Retina (tissue), 1 donor: ENCODE measurements at regions not wholly inside any gene's neighbourhood (a gene's known extent, or its start where the extent isn't known, plus 50 kb on each side); places are given as distances from the start of the nearest gene placed in this dataset.
"Not testable (repeated sequence)": the region's sequence is repeated elsewhere in the genome, so short reads cannot be mapped to it uniquely, and the experiment has no call there.

ENCODE experiments used
- DNase-seq: peaks from one replicate; pipeline ENCODE4 v3.0.0-alpha.2; 2016

- peak; percentile 19 for DNase-seq
These were observed 55.3 kb upstream of the SLCO6A1 start for GRCh38 chr5:102554082-102554481.

DNA sequence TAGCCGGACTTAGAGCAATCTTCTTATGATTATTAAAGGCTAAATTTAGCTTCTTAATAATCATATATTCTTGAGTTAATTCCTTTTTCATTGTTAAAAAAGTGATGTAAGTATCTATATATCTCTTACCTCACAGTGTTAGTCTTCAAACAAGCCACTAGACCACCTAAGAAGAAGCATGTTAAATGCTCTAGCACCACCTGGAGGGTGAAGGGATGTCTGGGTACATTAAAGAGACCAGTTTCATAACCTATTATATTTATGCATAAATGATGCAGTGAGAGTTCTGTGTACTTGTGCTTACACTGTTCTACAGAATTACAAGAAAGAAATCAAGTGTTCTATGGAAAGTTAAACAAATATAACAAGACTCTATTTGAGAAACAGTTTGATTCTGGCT, 55.9 kb upstream of the SLCO6A1 start:
- DNase-seq, result no peak

DNA sequence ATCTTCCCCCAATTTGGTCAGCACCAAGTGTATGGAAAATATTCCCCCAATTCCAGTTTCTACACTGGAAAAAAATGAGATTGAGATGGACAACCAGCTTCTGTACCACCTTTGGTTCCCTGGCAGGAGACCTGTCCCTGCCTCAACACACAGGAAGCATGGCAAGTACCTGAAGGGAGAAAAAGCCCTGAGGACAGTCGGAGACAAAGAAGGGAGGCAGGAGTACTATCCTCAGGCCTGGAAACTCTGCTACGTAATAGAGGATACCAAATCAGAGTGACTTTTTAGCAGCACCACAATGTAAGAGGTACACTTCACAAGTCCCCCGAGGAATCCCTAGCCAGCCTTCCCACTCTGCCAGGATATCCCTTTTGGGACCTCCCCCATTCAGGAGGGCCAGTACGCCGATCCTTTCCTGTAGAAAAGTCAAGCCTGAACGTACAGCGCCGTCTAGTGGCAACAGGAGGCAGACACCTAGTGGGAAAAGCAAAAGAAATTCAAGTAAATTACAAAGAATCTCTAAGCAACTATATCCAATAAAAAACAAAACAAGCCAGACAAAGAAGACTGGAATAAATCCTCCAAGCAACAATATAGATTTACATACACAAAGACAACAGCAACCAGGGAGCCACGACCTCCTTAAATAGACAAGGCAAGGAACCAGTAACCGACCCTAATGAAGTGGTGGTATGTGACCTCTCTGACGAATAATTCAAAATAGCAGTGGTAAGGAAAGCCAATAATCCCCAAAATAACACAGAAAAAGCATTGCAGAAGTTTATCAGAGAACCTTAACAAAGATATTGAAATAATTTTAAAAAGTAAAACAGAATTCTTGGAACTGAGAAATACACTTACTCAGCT, 63.3 kb upstream of the SLCO6A1 start:
- DNase-seq, result no peak

GRCh38 chr5:102570747-102571146, 71.9 kb upstream of the SLCO6A1 start:
- DNase-seq, result no peak

DNA sequence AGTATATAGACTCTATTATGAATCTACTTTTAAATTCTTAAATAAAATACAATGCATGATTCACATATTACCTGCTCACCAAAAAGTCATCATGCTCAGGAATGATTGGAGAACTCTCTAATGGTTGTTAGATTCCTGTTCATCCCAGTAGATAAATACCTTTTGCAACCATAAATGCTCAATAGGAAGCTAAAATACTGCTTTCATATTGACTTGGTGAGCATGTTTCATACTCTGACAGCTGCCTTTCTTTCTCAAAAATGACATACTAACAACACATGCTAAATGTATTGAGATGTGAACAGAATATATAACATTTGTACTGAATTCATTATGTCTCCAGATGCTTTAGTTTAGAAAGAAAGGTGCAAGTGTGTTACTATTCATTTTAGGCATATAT, 79.6 kb upstream of the SLCO6A1 start:
- DNase-seq, result no peak

GRCh38 chr5:102579379-102579778, 80.6 kb upstream of the SLCO6A1 start:
- no peak for DNase-seq

GRCh38 chr5:102581011-102581410, 82.2 kb upstream of the SLCO6A1 start:
- no peak for DNase-seq

DNA sequence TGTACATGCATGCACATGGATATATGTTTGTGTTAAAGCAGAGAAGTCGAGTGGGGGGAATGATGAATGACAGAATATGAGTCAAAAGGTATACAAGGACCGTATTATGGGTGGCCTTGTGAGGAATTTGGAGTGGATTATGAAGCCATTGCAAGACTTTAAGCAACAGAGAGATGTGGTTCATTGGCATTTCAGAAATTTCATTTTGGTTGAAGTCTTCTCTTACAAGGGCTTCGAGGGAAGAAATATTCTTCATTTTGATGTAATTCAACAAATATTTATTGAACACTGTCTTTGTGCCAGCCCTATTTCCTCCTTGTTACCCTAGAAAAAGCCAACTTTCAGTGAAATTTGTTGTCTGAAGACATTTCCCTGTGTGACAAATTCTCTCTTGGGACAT, 83.9 kb upstream of the SLCO6A1 start:
- no peak for DNase-seq

DNA sequence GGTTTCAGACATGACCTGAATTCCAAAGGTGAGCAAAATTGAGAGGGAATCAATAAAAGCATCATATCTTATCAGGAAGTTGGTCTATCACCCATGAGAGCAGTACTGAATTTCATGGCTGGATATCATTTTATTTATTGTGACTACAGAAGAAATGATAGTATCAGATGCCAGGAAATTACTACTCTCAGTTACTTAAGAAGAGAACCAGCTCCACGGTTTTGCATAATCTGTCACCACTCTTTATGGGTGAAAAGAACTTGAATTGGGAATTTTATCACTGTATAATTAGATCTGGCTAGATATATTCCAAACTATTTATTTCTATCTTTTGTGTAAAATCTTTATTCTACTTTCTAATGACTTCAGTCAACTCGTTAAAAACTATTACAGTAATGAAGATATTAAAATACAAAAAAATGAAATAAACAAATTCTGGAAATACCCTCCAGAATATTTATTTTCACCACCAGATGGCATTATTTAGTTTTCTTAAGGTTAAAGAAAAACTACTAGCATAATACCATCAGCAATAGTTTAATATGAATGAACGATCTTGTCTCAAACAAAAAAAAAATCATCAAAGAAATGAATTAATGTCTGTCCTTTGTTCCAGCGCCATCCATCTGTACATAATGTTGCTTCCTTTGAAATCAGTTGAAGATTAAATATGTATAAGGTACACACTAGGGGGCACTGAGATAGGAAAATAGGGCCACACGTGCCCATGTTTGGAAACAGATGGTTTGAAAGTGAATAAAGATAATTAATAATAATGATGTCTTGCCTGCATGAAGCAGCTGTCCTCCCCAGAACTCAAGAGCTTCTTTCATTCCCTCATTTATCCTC, 84.7 kb upstream of the SLCO6A1 start:
- DNase-seq, result peak; percentile 48

DNA sequence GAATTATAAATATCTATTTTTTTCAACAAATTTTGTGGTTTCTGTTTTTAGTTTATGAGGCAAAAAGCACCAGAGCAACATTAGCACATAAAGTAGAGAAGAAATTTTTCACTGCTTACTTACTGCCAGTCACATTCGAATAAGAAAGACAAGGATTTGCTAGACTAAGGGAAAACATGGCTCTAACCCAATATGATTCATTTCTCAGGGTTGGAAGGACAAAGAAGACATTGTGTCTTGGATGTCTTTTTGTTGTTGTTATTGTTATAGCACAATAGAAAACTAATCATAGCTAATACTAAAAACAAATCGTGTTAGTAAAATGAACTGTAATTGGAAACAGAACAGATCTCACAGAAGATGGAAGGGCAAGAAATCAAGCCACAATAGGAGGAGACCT, 90.9 kb upstream of the SLCO6A1 start:
- DNase-seq, result no peak

- no peak for DNase-seq
These were observed 91.7 kb upstream of the SLCO6A1 start for GRCh38 chr5:102590467-102590866.

GRCh38 chr5:102591650-102592049, 92.8 kb upstream of the SLCO6A1 start:
- no peak for DNase-seq

- DNase-seq, result not testable (repeated sequence)
These were observed 93.8 kb upstream of the SLCO6A1 start for GRCh38 chr5:102592586-102592985.

GRCh38 chr5:102594192-102594591, 95.4 kb upstream of the SLCO6A1 start:
- no peak for DNase-seq

GRCh38 chr5:102595332-102595731, 96.5 kb upstream of the SLCO6A1 start:
- DNase-seq, result no peak

DNA sequence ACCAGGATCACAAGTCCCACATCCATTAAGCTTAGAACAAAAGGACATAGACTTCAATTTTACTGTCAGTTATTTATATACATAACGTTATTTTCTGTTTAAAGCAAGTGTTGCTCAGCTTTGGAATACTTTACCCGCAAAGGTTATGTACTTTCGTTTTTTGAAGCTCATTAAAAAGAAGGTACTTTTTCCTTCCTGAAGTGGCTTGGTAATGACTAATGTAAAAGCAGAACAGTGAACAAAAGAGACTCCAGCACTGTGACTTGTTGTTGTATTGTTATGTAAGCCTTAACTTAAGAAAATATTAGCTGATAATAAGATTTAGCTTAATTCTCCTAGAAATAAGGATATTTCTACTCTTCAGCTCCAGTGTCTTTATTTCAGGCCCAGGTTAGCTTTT, 97.3 kb upstream of the SLCO6A1 start:
- no peak for DNase-seq

DNA sequence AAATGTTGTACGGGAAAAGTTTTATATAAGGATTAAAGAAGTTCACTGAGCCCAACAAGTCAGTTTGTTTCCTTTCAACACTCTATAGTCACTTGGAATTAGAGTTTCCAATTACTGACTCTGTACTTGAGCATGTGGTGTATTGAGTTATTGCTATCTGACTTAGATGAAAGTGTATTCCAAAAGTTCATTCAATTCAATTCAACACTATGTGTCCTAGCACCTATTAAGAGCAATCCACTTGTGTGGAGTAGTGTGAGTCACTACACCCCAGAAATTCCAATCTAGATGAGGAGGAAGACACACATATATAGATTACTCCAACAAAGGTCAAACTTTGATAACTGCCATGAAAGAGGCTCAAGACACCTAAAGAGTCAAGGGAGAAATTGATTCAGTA, 98.2 kb upstream of the SLCO6A1 start:
- DNase-seq, result no peak

- DNase-seq, result no peak
These were observed 100.5 kb upstream of the SLCO6A1 start for GRCh38 chr5:102599289-102599688.

- no peak for DNase-seq
These were observed 102.2 kb upstream of the SLCO6A1 start for GRCh38 chr5:102600964-102601363.

DNA sequence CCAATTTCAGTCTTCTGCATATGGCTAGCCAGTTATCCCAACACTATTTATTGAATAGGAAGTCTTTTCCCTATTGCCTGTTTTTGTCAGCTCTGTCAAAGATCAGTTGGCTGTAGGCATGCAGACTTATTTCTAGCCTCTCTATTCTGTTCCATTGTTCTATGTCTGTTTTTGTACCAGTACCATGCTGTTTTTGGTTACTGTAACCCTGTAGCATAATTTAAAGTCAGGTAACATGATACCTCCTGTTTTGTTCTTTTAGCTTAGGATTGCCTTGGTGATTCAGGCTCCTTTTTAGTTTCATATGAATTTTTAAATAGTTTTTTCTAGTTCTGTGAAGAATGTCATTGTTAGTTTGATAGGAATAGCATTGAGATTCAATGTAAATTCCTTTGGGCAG, 104.9 kb upstream of the SLCO6A1 start:
- no peak for DNase-seq

DNA sequence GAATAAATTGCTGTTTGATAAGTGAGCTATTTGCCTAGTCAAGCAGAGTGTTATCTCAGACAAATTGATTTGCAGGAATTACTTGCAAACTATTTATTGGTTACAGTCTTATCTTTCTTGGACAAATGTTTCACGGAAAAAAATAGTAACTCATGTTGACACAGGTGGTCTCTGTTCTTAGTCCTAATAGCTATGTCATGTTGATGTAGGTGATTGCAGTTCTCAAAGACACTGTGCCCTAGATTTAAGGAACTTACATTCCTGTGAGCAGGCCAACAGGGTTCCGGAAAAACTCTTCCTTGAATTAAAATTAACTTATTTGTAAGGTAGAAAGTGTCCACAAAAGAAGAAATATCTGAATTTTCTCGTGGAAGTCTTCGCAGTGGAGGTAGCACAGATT, 109.6 kb upstream of the SLCO6A1 start:
- no peak for DNase-seq

DNA sequence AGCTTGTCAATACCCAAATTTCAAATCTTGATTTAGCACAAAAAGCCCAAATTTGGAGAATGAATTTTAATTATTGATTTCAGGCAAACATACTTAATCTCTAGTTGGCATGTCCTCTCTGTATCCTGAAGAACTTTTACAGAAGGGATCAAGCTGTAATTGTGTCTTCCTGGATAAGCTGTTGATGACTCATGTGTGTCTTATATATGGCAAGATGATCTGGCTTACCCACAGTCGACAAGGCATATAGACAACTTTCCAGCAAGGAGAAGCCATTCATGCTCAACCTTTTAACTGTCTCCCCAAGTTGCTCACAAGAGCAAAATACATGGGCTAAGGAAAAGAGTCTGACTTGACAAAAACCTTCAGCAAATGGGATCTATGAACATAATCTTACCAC, 112.5 kb upstream of the SLCO6A1 start:
- no peak for DNase-seq

GRCh38 chr5:102613661-102614060, 114.9 kb upstream of the SLCO6A1 start:
- DNase-seq, result no peak
